LNCaP clone FGC (cell line): ENCODE measurements at regions not wholly inside any gene's neighbourhood (a gene's known extent, or its start where the extent isn't known, plus 50 kb on each side); places are given as distances from the start of the nearest gene placed in this dataset.
A peak's percentile ranks its signal among the peaks of the same experiment; 100 is the strongest.

Source experiments
- DNase-seq: peaks from one replicate; pipeline ENCODE4 v3.0.0-alpha.2; 2011; ENCODE audit warnings: low read depth
- H3K4me3 ChIP-seq: 2 replicates; pipeline ENCODE4 v1.5.1; 2011; ENCODE audit warnings: mild to moderate bottlenecking, low read depth, low read length, control low read depth
- CTCF ChIP-seq: IDR thresholded peaks from 2 replicates; pipeline ENCODE4 v1.5.1; 2012; ENCODE audit warnings: mild to moderate bottlenecking; ENCODE audit not compliant: control insufficient read depth, insufficient read depth; ENCODE audit errors: extremely low read depth

GRCh38 chr21:17428980-17429379 is 83.9 kb upstream of the CXADR start:
- no peak for DNase-seq
- no peak overlapping the region for H3K4me3 ChIP-seq
- TF ChIP-seq CTCF, result no peak

- no peak for DNase-seq
- TF ChIP-seq CTCF, result no peak
Measured at GRCh38 chr21:17429936-17430335, 82.9 kb upstream of the CXADR start.

GRCh38 chr21:17432732-17433057 is 80.1 kb upstream of the CXADR start:
- TF ChIP-seq CTCF, result no peak
- H3K4me3 ChIP-seq, result no peak overlapping the region
- DNase-seq, result no peak

More at GRCh38 chr21:17429936-17430335, 82.9 kb upstream of the CXADR start:
- no peak overlapping the region for H3K4me3 ChIP-seq

GRCh38 chr21:17433730-17434129 is 79.1 kb upstream of the CXADR start:
- DNase-seq, result no peak
- TF ChIP-seq CTCF, result no peak
- H3K4me3 ChIP-seq, result no peak overlapping the region

- no peak overlapping the region for H3K4me3 ChIP-seq
- no peak for TF ChIP-seq CTCF
- peak; percentile 93 for DNase-seq
Measured at GRCh38 chr21:17435565-17436543, 77.0 kb upstream of the CXADR start.

- no peak overlapping the region for H3K4me3 ChIP-seq
- no peak for TF ChIP-seq CTCF
- DNase-seq, result no peak
Measured at GRCh38 chr21:17436626-17437111, 76.2 kb upstream of the CXADR start.
